NK-92 treated with Interleukin-12 subunit alpha and Interleukin-12 subunit beta, amount 100 ng/mL, for 24 hours (cell line): ENCODE measurements at regions not wholly inside any gene's neighbourhood (a gene's known extent, or its start where the extent isn't known, plus 50 kb on each side); places are given as distances from the start of the nearest gene placed in this dataset.
"Not testable (repeated sequence)": the region's sequence is repeated elsewhere in the genome, so short reads cannot be mapped to it uniquely, and the experiment has no call there.

Source experiments
- DNase-seq: peaks from one replicate; lab custom pipeline; 2025; lab: John Stamatoyannopoulos, UW

GRCh38 chr4:10388146-10388545 is 69.1 kb downstream of the ZNF518B start:
- not testable (repeated sequence) for DNase-seq

GRCh38 chr4:10385994-10386394 is 71.2 kb downstream of the ZNF518B start:
- no peak for DNase-seq

GRCh38 chr4:10384974-10385373 is 72.3 kb downstream of the ZNF518B start:
- no peak for DNase-seq

GRCh38 chr4:10383417-10383816 is 73.8 kb downstream of the ZNF518B start:
- no peak for DNase-seq

GRCh38 chr4:10382171-10382570 is 75.1 kb downstream of the ZNF518B start:
- not testable (repeated sequence) for DNase-seq

GRCh38 chr4:10381146-10381545 is 76.1 kb downstream of the ZNF518B start:
- DNase-seq = no peak

- no peak for DNase-seq
These were observed 76.5 kb downstream of the ZNF518B start for GRCh38 chr4:10380735-10381134.

- DNase-seq = no peak
These were observed 85.3 kb downstream of the ZNF518B start for GRCh38 chr4:10371869-10372471.

- no peak for DNase-seq
These were observed 86.1 kb downstream of the ZNF518B start for GRCh38 chr4:10371121-10371520.

- no peak for DNase-seq
These were observed 87.7 kb downstream of the ZNF518B start for GRCh38 chr4:10369517-10369916.

GRCh38 chr4:10366628-10367027 is 90.6 kb downstream of the ZNF518B start:
- DNase-seq = no peak

GRCh38 chr4:10364194-10364593 is 93.0 kb downstream of the ZNF518B start:
- DNase-seq = no peak

GRCh38 chr4:10354746-10355145 is 102.5 kb downstream of the ZNF518B start:
- no peak for DNase-seq

- no peak for DNase-seq
These were observed 103.0 kb downstream of the ZNF518B start for GRCh38 chr4:10354225-10354624.

- no peak for DNase-seq
These were observed 104.1 kb downstream of the ZNF518B start for GRCh38 chr4:10353110-10353509.

GRCh38 chr4:10348241-10348640 is 109.0 kb downstream of the ZNF518B start:
- DNase-seq = no peak

- DNase-seq = no peak
These were observed 109.4 kb downstream of the ZNF518B start for GRCh38 chr4:10347815-10348214.

GRCh38 chr4:10347281-10347795 is 109.9 kb downstream of the ZNF518B start:
- DNase-seq = no peak

- no peak for DNase-seq
These were observed 111.2 kb downstream of the ZNF518B start for GRCh38 chr4:10346023-10346422.

- no peak for DNase-seq
These were observed 111.8 kb downstream of the ZNF518B start for GRCh38 chr4:10345381-10345784.

- no peak for DNase-seq
These were observed 112.4 kb downstream of the ZNF518B start for GRCh38 chr4:10344824-10345223.

GRCh38 chr4:10343656-10344055 is 113.6 kb downstream of the ZNF518B start:
- DNase-seq = no peak

GRCh38 chr4:10342866-10343265 is 114.4 kb downstream of the ZNF518B start:
- DNase-seq = no peak

- DNase-seq = no peak
These were observed 120.8 kb downstream of the ZNF518B start for GRCh38 chr4:10336471-10336870.
